Activated naive CD8-positive, alpha-beta T cell (primary cell): ENCODE measurements at regions not wholly inside any gene's neighbourhood (a gene's known extent, or its start where the extent isn't known, plus 50 kb on each side); places are given as distances from the start of the nearest gene placed in this dataset.
"Not testable (repeated sequence)": the region's sequence is repeated elsewhere in the genome, so short reads cannot be mapped to it uniquely, and the experiment has no call there.

Source experiments
- H3K27ac Mint-ChIP-seq: one replicate; pipeline ENCODE4 v1.8.0; 2021; ENCODE audit warnings: mixed read lengths
- H3K27me3 Mint-ChIP-seq: one replicate; pipeline ENCODE4 v1.8.0; 2021; ENCODE audit warnings: mixed read lengths
- H3K36me3 Mint-ChIP-seq: one replicate; pipeline ENCODE4 v1.8.0; 2021; ENCODE audit warnings: mixed read lengths
- H3K4me1 Mint-ChIP-seq: one replicate; pipeline ENCODE4 v1.8.0; 2021; ENCODE audit warnings: low read depth, mixed read lengths
- H3K4me3 Mint-ChIP-seq: one replicate; pipeline ENCODE4 v1.8.0; 2021; ENCODE audit warnings: mild to moderate bottlenecking, mixed read lengths
- H3K9me3 Mint-ChIP-seq: one replicate; pipeline ENCODE4 v1.8.0; 2021; ENCODE audit warnings: low read depth, mixed read lengths

- peaks cover 9% of the 10 kb centered on the region for H3K4me1 Mint-ChIP-seq
- H3K9me3 Mint-ChIP-seq = no peaks in the 10 kb centered on the region
- no peak overlapping the region for H3K27ac Mint-ChIP-seq
- peak overlapping the region; percentile 75 for H3K4me3 Mint-ChIP-seq
- no peaks in the 10 kb centered on the region for H3K27me3 Mint-ChIP-seq
- H3K36me3 Mint-ChIP-seq = no peaks in the 10 kb centered on the region
Observed at GRCh38 chr7:66413379-66414114, 208.4 kb downstream of the TPST1 start.

- Mint-ChIP-seq H3K9me3 (no peaks in the 10 kb centered on the region), H3K27me3 (no peaks in the 10 kb centered on the region), H3K36me3 (no peaks in the 10 kb centered on the region), H3K4me3 (no peak overlapping the region), H3K4me1 (peaks cover 9% of the 10 kb centered on the region), H3K27ac (no peak overlapping the region)
Observed at GRCh38 chr7:66415659-66416265, 210.6 kb downstream of the TPST1 start.

GRCh38 chr7:66418537-66418936 is 210.1 kb upstream of the KCTD7 start:
- H3K4me3 Mint-ChIP-seq = no peak overlapping the region
- H3K4me1 Mint-ChIP-seq = peaks cover 6% of the 10 kb centered on the region
- no peaks in the 10 kb centered on the region for H3K9me3 Mint-ChIP-seq
- peaks cover 6% of the 10 kb centered on the region for H3K36me3 Mint-ChIP-seq
- H3K27ac Mint-ChIP-seq = no peak overlapping the region
- no peaks in the 10 kb centered on the region for H3K27me3 Mint-ChIP-seq

GRCh38 chr7:66419210-66419609 is 209.5 kb upstream of the KCTD7 start:
- H3K4me1 Mint-ChIP-seq = peaks cover 3% of the 10 kb centered on the region
- peaks cover 8% of the 10 kb centered on the region for H3K36me3 Mint-ChIP-seq

GRCh38 chr7:66421830-66422475 is 206.7 kb upstream of the KCTD7 start:
- Mint-ChIP-seq H3K27me3 (no peaks in the 10 kb centered on the region), H3K4me1 (no peaks in the 10 kb centered on the region), H3K9me3 (no peaks in the 10 kb centered on the region), H3K27ac (no peak overlapping the region), H3K4me3 (no peak overlapping the region), H3K36me3 (peaks cover 13% of the 10 kb centered on the region)

More at GRCh38 chr7:66419210-66419609, 209.5 kb upstream of the KCTD7 start:
- no peaks in the 10 kb centered on the region for H3K9me3 Mint-ChIP-seq
- H3K27me3 Mint-ChIP-seq = no peaks in the 10 kb centered on the region
- H3K27ac Mint-ChIP-seq = no peak overlapping the region
- no peak overlapping the region for H3K4me3 Mint-ChIP-seq

GRCh38 chr7:66423729-66424128 is 205.0 kb upstream of the KCTD7 start:
- Mint-ChIP-seq H3K4me1 (no peaks in the 10 kb centered on the region), H3K4me3 (no peak overlapping the region), H3K27ac (no peak overlapping the region), H3K36me3 (peaks cover 18% of the 10 kb centered on the region), H3K27me3 (no peaks in the 10 kb centered on the region), H3K9me3 (no peaks in the 10 kb centered on the region)

GRCh38 chr7:66426332-66426731 is 202.3 kb upstream of the KCTD7 start:
- Mint-ChIP-seq H3K27ac (no peak overlapping the region), H3K27me3 (no peaks in the 10 kb centered on the region), H3K9me3 (no peaks in the 10 kb centered on the region), H3K4me3 (no peak overlapping the region), H3K36me3 (peaks cover 22% of the 10 kb centered on the region), H3K4me1 (no peaks in the 10 kb centered on the region)

GRCh38 chr7:66426996-66427395 is 201.7 kb upstream of the KCTD7 start:
- Mint-ChIP-seq H3K27me3 (no peaks in the 10 kb centered on the region), H3K27ac (no peak overlapping the region), H3K36me3 (peaks cover 22% of the 10 kb centered on the region), H3K9me3 (no peaks in the 10 kb centered on the region), H3K4me3 (no peak overlapping the region), H3K4me1 (no peaks in the 10 kb centered on the region)

- H3K36me3 Mint-ChIP-seq = peaks cover 22% of the 10 kb centered on the region
- no peaks in the 10 kb centered on the region for H3K27me3 Mint-ChIP-seq
- no peak overlapping the region for H3K27ac Mint-ChIP-seq
- no peaks in the 10 kb centered on the region for H3K4me1 Mint-ChIP-seq
- no peak overlapping the region for H3K4me3 Mint-ChIP-seq
- H3K9me3 Mint-ChIP-seq = no peaks in the 10 kb centered on the region
Observed at GRCh38 chr7:66427956-66428355, 200.7 kb upstream of the KCTD7 start.

GRCh38 chr7:66429498-66430163 is 199.1 kb upstream of the KCTD7 start:
- peaks cover 15% of the 10 kb centered on the region for H3K36me3 Mint-ChIP-seq
- no peaks in the 10 kb centered on the region for H3K9me3 Mint-ChIP-seq
- no peak overlapping the region for H3K27ac Mint-ChIP-seq
- H3K27me3 Mint-ChIP-seq = no peaks in the 10 kb centered on the region
- no peak overlapping the region for H3K4me3 Mint-ChIP-seq
- H3K4me1 Mint-ChIP-seq = no peaks in the 10 kb centered on the region

GRCh38 chr7:66430164-66430545 is 198.5 kb upstream of the KCTD7 start:
- H3K4me1 Mint-ChIP-seq = no peaks in the 10 kb centered on the region
- peaks cover 20% of the 10 kb centered on the region for H3K36me3 Mint-ChIP-seq
- H3K27me3 Mint-ChIP-seq = no peaks in the 10 kb centered on the region
- H3K4me3 Mint-ChIP-seq = no peak overlapping the region
- no peaks in the 10 kb centered on the region for H3K9me3 Mint-ChIP-seq
- no peak overlapping the region for H3K27ac Mint-ChIP-seq

GRCh38 chr7:66438703-66439405 is 189.8 kb upstream of the KCTD7 start:
- H3K27ac Mint-ChIP-seq, H3K4me3 Mint-ChIP-seq, H3K9me3 Mint-ChIP-seq: not testable (repeated sequence)

GRCh38 chr7:66442385-66442784 is 186.3 kb upstream of the KCTD7 start:
- no peaks in the 10 kb centered on the region for H3K27me3 Mint-ChIP-seq
- no peaks in the 10 kb centered on the region for H3K9me3 Mint-ChIP-seq
- H3K27ac Mint-ChIP-seq = no peak overlapping the region
- peaks cover 10% of the 10 kb centered on the region for H3K4me1 Mint-ChIP-seq
- H3K36me3 Mint-ChIP-seq = peaks cover 4% of the 10 kb centered on the region
- no peak overlapping the region for H3K4me3 Mint-ChIP-seq

More at GRCh38 chr7:66438703-66439405, 189.8 kb upstream of the KCTD7 start:
- not testable (repeated sequence) for H3K27me3 Mint-ChIP-seq, H3K4me1 Mint-ChIP-seq
- peaks cover 15% of the 10 kb centered on the region for H3K36me3 Mint-ChIP-seq

GRCh38 chr7:66443946-66444345 is 184.7 kb upstream of the KCTD7 start:
- Mint-ChIP-seq H3K4me3 (no peak overlapping the region), H3K4me1 (peaks cover 10% of the 10 kb centered on the region), H3K27ac (peak overlapping the region; percentile 41), H3K27me3 (no peaks in the 10 kb centered on the region), H3K36me3 (peaks cover 5% of the 10 kb centered on the region), H3K9me3 (no peaks in the 10 kb centered on the region)
